Testis (tissue), 2 donors: ENCODE measurements at regions not wholly inside any gene's neighbourhood (a gene's known extent, or its start where the extent isn't known, plus 50 kb on each side); places are given as distances from the start of the nearest gene placed in this dataset.

Experiments used
- POLR2A ChIP-seq: fragments of 450-650 bp; IDR thresholded peaks from one replicate; pipeline ENCODE4 v1.6.1; 2017; ENCODE audit warnings: antibody characterized with exemption, mild to moderate bottlenecking, moderate library complexity
- TF ChIP-seq, protein P1 (sequence below), 3 experiments: fragments of 450-650 bp in 2 of 3; fragments of 200-600 bp in 1 of 3; sonication (generic) in 1 of 3; IDR thresholded peaks; one replicate each; pipeline ENCODE4 v1.5.1; 2016 to 2019; ENCODE audit warnings: antibody characterized with exemption in 3 of 3, mild to moderate bottlenecking in 2 of 3, moderate library complexity in 1 of 3

DNA sequence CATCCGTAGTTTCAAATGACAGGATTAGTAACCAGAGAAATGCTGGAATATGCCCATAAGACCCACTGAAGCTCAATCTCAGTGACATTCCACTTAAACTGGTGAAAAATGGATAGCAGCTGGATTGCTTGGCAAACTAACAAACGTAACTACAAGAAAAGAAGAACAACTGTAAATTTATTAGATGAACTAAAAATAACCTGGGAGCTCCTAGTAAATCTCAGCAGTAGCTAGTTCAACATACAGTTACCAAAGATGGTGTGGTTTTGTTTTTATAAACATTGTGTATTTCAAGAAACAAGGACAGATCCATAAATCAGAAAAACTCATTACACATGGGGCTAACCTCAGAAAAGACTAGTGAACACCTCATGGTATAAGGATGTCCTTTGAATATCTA lies 531.9 kb downstream of the XIRP2 start:
- TF ChIP-seq, protein P1, sequence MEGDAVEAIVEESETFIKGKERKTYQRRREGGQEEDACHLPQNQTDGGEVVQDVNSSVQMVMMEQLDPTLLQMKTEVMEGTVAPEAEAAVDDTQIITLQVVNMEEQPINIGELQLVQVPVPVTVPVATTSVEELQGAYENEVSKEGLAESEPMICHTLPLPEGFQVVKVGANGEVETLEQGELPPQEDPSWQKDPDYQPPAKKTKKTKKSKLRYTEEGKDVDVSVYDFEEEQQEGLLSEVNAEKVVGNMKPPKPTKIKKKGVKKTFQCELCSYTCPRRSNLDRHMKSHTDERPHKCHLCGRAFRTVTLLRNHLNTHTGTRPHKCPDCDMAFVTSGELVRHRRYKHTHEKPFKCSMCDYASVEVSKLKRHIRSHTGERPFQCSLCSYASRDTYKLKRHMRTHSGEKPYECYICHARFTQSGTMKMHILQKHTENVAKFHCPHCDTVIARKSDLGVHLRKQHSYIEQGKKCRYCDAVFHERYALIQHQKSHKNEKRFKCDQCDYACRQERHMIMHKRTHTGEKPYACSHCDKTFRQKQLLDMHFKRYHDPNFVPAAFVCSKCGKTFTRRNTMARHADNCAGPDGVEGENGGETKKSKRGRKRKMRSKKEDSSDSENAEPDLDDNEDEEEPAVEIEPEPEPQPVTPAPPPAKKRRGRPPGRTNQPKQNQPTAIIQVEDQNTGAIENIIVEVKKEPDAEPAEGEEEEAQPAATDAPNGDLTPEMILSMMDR (IDR thresholded peaks at IDR 0.05) = no peak
- no peak for TF ChIP-seq POLR2A
